PC-9 (cell line): ENCODE measurements at regions not wholly inside any gene's neighbourhood (a gene's known extent, or its start where the extent isn't known, plus 50 kb on each side); places are given as distances from the start of the nearest gene placed in this dataset.

Experiments
- EZH2 ChIP-seq: fragments of 200-600 bp; sonication (generic); IDR thresholded peaks from 2 replicates; pipeline ENCODE4 v1.8.0; 2017; ENCODE audit warnings: antibody characterized with exemption, low read depth
- TF ChIP-seq, protein P1 (sequence below): fragments of 200-600 bp; sonication (generic); conservative IDR thresholded peaks from 2 replicates; pipeline ENCODE4 v1.6.1; 2017; ENCODE audit warnings: mixed run types, antibody characterized with exemption, mild to moderate bottlenecking, moderate library complexity

GRCh38 chr6:144757730-144758129 is 472.6 kb downstream of the UTRN start:
- TF ChIP-seq, protein P1, sequence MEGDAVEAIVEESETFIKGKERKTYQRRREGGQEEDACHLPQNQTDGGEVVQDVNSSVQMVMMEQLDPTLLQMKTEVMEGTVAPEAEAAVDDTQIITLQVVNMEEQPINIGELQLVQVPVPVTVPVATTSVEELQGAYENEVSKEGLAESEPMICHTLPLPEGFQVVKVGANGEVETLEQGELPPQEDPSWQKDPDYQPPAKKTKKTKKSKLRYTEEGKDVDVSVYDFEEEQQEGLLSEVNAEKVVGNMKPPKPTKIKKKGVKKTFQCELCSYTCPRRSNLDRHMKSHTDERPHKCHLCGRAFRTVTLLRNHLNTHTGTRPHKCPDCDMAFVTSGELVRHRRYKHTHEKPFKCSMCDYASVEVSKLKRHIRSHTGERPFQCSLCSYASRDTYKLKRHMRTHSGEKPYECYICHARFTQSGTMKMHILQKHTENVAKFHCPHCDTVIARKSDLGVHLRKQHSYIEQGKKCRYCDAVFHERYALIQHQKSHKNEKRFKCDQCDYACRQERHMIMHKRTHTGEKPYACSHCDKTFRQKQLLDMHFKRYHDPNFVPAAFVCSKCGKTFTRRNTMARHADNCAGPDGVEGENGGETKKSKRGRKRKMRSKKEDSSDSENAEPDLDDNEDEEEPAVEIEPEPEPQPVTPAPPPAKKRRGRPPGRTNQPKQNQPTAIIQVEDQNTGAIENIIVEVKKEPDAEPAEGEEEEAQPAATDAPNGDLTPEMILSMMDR, result no peak
- TF ChIP-seq EZH2, result no peak
